ENCODE measurements at regions not wholly inside any gene's neighbourhood (a gene's known extent, or its start where the extent isn't known, plus 50 kb on each side); places are given as distances from the start of the nearest gene placed in this dataset.

DNA sequence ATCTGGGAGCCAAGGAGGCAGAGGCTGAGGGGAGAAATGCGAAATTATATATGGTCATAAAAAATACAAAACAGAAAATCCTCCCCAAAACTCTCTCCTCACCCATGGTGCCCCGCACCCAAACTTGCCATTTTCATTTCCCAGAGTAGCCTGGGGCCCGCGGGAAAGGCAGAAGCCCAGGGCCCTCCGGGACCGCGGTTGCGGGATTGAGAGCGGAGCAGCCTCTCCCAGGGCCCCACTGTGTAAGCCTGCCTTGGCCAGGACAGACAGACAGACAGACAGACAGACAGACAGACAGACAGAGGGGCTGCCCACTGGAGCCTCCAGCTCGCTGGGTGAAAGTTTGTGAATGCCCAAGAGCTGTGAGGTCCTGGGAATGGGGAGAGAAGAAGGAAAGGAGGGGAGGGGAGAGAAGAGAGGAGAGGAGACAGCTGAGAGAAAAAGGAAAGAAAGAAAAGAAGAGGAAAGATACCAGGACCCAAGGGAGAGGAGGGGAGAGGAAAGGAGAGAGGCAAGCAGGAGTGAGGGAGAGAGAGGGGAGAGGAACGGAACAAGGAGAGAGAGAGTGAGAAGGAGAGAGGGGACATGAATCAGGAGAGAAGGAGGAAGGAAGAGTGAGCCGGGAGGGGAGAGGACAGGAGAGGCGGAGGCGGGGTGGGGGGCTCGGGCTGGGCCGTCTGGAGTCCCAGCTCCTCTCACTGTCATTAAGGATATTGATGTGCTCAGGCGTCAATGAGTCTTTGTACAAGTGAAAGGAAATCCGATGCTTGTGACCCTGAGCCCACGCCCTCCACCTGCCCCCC, 69.3 kb upstream of the CASZ1 start (continued):
- no peak for TF ChIP-seq CHD1 (IDR thresholded peaks at IDR 0.05; ENCODE audit: low read depth, low read length)

Data from H1 (cell line).